ENCODE measurements at regions not wholly inside any gene's neighbourhood (a gene's known extent, or its start where the extent isn't known, plus 50 kb on each side); places are given as distances from the start of the nearest gene placed in this dataset.

DNA sequence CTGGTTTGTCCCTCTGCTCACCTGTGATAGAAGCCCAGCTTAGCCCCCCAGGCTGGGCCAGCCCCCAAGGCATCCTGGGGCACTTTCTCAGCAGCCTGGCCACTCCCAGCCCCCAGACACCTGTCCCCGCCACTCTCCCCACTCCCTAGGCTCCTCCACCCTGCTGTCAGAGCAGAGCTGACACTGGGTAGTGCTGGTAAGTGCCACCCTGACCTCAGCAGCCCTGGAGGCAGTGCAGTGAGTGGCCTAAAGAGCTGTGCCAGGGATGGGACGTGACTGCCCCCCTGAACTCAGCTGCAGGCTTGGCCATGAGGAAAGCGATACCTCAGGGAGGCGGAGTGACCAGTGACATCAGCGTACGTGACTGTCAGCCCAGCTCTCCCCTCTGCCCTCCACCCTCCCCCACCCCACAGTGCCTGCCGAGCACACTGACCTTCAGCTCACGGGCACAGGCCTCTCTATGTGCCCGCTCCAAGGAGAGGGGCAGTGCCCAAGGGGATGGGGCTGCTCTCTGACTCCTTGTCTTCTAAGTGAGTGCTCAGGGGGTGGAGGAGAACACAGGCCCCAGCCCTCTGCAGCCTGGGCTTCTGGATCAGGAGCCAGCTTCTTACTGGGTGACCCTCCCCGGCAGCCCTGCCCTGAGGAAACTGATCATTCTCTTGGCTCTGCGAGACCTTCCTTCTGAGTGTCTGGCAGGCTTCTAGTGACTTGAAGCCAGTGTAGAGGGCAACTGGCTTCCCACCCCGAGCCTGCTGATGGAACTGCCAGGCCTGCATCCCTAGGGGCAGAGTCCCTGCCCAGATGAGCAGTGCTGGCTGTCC, 172.7 kb downstream of the MRPL14 start:
- TF ChIP-seq POLR2A (conservative IDR thresholded peaks at IDR 0.05): no peak
- TF ChIP-seq IRF2 (CRISPR knock-in tag; IDR thresholded peaks at IDR 0.05): no peak
- TF ChIP-seq HMG20B (CRISPR knock-in tag; IDR thresholded peaks at IDR 0.05): no peak
- no peak for TF ChIP-seq ASH1L (IDR thresholded peaks at IDR 0.05; ENCODE audit: borderline replicate concordance, low read depth, partially characterized antibody)
- TF ChIP-seq, protein P1, sequence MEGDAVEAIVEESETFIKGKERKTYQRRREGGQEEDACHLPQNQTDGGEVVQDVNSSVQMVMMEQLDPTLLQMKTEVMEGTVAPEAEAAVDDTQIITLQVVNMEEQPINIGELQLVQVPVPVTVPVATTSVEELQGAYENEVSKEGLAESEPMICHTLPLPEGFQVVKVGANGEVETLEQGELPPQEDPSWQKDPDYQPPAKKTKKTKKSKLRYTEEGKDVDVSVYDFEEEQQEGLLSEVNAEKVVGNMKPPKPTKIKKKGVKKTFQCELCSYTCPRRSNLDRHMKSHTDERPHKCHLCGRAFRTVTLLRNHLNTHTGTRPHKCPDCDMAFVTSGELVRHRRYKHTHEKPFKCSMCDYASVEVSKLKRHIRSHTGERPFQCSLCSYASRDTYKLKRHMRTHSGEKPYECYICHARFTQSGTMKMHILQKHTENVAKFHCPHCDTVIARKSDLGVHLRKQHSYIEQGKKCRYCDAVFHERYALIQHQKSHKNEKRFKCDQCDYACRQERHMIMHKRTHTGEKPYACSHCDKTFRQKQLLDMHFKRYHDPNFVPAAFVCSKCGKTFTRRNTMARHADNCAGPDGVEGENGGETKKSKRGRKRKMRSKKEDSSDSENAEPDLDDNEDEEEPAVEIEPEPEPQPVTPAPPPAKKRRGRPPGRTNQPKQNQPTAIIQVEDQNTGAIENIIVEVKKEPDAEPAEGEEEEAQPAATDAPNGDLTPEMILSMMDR (IDR thresholded peaks at IDR 0.05 in 2 of 3, conservative IDR thresholded peaks at IDR 0.05 in 1 of 3; ENCODE audit: insufficient read depth in 2 of 3, low read depth in 1 of 3, low read length in 3 of 3): no peak
- no peak for TF ChIP-seq HMGXB4 (CRISPR knock-in tag; IDR thresholded peaks at IDR 0.05)
- no peak for TF ChIP-seq TFAP4 (CRISPR knock-in tag; IDR thresholded peaks at IDR 0.05; ENCODE audit: borderline replicate concordance)
- TF ChIP-seq FOXP1 (CRISPR knock-in tag; IDR thresholded peaks at IDR 0.05): no peak
- TF ChIP-seq, protein P2, sequence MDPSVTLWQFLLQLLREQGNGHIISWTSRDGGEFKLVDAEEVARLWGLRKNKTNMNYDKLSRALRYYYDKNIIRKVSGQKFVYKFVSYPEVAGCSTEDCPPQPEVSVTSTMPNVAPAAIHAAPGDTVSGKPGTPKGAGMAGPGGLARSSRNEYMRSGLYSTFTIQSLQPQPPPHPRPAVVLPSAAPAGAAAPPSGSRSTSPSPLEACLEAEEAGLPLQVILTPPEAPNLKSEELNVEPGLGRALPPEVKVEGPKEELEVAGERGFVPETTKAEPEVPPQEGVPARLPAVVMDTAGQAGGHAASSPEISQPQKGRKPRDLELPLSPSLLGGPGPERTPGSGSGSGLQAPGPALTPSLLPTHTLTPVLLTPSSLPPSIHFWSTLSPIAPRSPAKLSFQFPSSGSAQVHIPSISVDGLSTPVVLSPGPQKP (CRISPR knock-in tag; IDR thresholded peaks at IDR 0.05): no peak

Measured in K562 (cell line).